NCI-H1694 treated with DMSO at 0.1 percent for 48 hours (cell line): ENCODE measurements at regions not wholly inside any gene's neighbourhood (a gene's known extent, or its start where the extent isn't known, plus 50 kb on each side); places are given as distances from the start of the nearest gene placed in this dataset.
"Not testable (repeated sequence)": the region's sequence is repeated elsewhere in the genome, so short reads cannot be mapped to it uniquely, and the experiment has no call there.

ENCODE experiments used
- DNase-seq: peaks from one replicate; lab custom pipeline; 2025; lab: John Stamatoyannopoulos, UW

DNA sequence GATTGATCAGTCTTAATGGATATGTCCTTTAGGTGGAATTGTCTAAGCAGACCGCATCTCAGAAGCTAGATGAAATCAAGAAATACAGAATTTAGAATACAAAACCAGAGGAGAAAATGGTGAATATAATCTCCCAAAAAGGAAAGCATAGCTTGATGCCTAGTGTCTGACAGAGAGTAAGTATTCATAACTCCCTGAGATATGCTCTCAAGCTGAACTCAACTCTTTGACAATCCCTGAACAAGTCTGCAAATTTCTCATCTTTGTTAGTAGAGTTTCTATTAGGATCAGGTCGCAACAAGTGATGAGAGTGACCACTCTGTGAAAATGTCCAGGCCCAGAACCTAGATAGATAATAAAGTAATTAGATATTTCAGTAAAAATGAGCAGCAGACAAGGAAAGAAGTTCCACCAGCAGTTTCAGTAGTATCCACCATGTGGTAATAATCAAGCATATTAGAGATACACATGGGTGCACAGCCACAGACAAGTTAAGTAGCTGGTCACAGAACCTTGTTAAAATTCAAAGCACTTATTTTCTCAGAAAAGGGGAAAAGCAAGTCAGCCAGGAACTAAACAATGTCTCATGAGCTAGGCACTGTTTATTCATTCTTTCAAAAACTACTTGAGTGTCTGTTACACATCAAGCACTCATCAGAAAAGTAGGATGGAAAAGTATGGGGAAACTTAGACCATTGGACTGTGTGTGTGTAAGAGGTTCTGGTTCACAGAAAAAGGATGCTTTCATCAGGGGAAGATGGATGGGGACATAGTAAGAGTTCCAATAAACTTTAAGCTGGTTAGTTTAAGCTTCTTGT is 481.5 kb upstream of the TUSC1 start:
- DNase-seq = no peak

- DNase-seq = no peak
Measured at GRCh38 chr9:26158631-26159150, 480.4 kb upstream of the TUSC1 start.

- no peak for DNase-seq
Measured at GRCh38 chr9:26157411-26157810, 479.2 kb upstream of the TUSC1 start.

DNA sequence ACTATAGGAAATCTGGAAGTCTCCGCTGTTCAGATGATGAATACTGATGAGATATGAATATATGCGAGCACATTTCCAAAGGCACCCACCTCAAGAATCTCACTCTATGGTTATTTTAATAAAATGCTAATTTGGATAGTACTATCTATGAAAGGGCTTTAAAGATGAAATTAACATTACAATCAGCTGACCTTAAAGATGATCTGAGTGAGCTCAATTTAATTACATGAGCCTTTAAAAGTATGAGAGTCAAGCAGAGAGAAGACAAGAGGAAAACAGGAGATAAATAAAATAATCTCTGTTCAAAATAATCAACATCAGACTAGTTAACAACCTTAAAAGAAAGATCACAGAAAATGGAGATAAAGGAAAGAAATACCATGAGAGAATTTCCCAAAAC is 474.1 kb upstream of the TUSC1 start:
- no peak for DNase-seq

- DNase-seq = no peak
Measured at GRCh38 chr9:26148128-26148527, 469.9 kb upstream of the TUSC1 start.

DNA sequence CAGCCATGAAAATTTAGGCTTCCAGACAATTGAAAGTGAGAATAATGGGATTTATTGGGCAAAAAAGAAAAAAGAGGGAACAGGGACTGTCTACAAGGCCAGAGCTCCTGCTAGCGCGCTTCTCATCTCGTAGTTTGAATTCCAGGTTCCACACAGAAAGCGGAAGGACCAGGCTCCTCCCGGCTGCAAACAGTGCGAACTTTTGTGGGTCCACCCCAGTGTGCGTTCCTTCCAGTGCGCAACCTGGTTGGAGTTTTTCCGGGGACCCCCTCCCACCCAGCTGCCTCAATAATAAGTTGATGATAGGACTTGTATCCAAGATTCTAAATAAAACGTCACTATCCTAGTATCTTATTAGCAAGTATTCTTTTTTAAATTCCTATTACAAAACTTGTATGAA is 467.7 kb upstream of the TUSC1 start:
- no peak for DNase-seq

DNA sequence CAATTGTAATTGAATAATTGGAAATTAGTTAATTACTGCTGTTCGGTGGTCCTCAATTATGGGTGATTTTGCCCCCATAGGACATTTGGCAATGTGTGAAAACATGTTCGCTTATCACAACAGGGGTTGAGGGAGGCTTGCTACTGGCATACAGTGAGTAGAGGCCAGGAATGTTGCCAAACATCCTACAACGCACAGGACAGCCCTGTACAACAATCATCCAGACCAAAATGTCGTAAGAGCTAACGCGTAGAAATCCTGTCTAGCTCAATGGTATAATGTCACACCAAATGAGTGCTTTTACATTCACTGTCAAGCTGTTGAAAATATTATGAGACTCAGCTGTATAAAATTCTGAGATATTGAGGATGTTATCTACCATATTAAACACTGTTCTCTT is 464.4 kb upstream of the TUSC1 start:
- no peak for DNase-seq

DNA sequence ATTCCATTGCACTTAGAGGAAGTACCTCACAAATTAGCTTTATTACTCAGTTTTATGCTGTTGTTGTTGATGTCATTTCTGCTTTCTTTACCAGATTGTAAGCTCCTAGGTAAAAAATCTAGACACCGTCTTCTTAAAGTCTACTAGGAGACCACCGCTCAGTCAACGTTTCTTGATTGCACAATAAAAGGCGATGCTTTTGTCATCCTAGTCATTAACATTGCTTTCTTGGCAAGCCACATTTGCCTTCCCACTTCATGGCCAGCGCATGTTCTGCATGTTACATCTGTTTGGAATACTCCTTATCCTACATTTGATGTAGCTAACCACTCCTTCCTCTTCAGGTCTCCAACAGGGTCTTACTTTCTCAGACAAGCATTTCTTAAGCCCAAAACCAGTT is 464.0 kb upstream of the TUSC1 start:
- DNase-seq = no peak

GRCh38 chr9:26133537-26133936 is 455.3 kb upstream of the TUSC1 start:
- no peak for DNase-seq

GRCh38 chr9:26132746-26133312 is 454.6 kb upstream of the TUSC1 start:
- no peak for DNase-seq

DNA sequence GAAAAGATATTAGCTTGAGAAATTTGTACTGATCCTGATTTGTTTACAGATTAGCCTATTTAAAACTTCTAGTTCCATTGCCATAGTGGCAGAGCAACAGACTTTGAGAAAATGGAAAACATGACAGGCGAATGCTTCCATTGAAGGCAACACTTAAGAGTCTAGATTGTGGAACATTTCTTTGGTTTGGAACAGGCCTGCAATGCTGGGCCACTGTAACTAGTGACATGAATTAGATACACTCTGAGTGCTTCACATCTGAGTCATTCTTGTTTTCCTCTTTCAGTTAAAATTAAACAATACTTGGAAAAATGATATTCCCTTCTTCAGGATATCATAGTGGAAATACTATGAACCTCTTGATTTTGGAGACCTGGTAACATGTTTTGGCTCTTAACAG is 453.6 kb upstream of the TUSC1 start:
- DNase-seq = no peak

DNA sequence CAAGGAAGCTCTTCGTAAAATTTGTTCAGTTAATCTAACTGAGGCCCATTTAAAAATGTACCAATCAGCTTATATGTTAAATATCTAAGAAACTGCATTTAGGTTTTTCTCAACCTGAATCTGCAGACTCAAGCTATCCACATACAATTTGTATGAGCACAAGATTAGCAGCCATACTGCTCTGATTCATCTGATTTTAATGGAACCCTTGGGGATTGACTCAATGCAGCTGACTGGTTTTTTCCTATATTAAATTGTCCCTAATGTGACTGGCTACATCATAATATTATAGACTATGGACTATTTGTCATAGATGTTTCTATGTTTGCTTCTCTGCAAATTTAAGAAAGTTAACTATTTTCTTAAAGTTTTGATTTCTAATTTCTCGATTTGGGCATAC is 451.0 kb upstream of the TUSC1 start:
- no peak for DNase-seq

DNA sequence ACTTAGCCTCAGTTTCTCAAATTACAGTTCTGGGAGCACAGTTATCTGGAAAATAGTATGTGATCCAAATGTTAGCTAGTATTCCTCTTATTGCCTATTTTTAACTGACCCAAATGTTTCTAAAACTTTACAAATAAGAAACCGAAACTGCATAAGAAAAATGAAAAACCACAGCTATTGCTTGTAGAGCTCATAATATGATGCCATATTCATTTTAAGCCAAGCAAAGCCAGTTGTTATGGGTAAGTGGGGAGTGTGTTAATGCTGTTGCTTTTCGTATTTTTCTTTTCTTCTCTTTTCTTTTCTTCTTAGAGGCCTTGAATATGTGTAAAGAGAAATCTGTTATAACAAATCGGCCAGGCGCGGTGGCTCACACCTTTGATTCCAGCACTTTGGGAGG is 447.4 kb upstream of the TUSC1 start:
- no peak for DNase-seq

GRCh38 chr9:26116085-26116484 is 437.8 kb upstream of the TUSC1 start:
- DNase-seq = not testable (repeated sequence)

DNA sequence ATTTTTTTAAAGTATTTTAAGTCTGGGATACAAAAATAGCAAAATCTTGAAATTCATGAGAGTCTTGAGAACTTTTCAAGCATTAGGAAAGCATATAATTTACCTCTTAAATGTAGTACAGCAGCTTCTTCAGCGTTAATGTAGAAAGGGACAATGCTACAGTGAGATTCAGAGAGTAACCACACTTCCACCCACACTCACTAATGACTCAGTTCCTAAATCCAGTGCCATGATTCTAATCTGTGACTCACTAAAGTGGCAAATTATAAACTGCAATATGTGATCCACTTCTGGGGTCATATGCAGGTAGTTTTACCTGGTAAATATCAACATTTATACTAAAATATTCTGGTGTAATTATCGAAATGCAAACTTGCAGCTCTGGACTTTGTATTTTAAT is 434.5 kb upstream of the TUSC1 start:
- DNase-seq = no peak

GRCh38 chr9:26086396-26086795 is 408.2 kb upstream of the TUSC1 start:
- DNase-seq = no peak

- no peak for DNase-seq
Measured at GRCh38 chr9:26081847-26082246, 403.6 kb upstream of the TUSC1 start.

GRCh38 chr9:26078706-26079105 is 400.5 kb upstream of the TUSC1 start:
- no peak for DNase-seq

DNA sequence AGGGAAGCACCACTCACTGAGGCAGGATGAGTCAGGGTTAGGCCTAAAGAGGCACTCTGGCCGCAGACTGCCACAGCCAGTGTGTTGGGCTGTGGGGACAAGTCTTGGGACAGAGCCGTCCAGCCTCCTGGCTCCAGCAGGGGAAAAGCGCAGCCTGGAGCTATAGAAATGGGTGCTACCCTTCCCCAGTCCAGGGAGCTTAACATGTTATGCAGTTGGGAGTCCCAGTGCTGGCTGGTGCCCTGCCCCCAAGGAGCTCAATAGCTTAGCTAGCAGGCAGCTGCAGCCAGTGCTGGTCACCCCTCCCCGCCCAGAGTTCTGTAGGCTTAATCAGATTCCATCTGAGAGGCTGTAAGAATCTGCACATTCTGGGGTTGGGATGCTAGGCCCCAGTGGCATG is 399.6 kb upstream of the TUSC1 start:
- DNase-seq = no peak

DNA sequence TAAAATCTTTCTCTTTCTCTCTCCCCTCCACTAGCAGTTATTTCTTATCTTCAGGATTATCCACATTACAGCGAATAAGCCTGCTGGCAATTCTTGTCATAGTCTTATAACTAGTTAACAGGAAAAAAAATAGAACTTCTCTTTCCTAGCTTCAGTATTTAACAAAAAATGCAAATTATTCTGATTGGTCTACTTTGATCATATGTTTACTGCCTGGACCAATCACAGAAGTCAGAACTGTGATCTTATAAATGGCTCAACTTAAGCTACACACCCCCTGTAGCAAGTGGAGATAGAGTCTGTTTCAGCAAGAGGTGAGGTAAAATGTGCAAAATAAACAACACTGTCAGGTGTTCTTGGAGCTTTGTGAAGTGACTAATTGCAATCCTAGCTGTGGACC is 389.4 kb upstream of the TUSC1 start:
- DNase-seq = no peak

- no peak for DNase-seq
Measured at GRCh38 chr9:26066237-26066636, 388.0 kb upstream of the TUSC1 start.

DNA sequence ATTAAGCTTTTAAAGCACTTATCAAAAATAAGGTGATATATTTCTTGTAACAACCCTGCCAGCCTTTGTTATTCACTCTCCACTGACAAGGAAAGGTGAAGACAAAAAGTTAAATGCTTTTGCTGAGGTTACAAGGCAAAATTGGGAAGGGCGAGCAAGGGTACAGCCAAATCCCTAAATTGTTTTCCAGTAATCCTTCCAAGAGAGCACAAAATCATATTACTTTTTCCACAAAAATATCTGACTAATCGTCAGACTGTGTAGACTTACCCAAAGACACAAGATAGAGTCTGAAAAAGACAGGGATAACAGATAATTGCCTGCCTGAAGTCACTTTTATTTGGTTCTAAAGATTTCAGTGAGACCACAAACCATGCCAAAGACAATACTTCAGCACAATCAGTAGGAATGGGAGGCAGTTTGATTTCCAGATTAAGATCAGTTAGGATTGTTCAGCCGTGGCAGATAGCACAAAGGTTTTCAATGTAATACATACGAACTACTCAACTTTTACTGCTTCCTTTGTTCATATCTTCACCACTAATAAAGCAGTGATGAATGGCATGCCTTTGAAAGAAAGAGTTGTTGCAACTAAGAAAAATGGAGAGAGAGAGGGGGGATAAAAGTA is 383.8 kb upstream of the TUSC1 start:
- no peak for DNase-seq
